Natural killer cell (primary cell): ENCODE measurements at regions not wholly inside any gene's neighbourhood (a gene's known extent, or its start where the extent isn't known, plus 50 kb on each side); places are given as distances from the start of the nearest gene placed in this dataset.

Experiments used
- ATAC-seq, 3 donors: fragments of 150-1000 bp in 2 of 3; fragments of 200-7000 bp in 1 of 3; cut with Tn5 transposase; 1 replicate in 1 of 3; 2 replicates in 2 of 3; pipeline ENCODE4 v1.10.0; 2021; ENCODE audit warnings: mild to moderate bottlenecking in 2 of 3, moderate library complexity in 2 of 3
- DNase-seq, 2 donors: peaks; one replicate each; pipeline versions ENCODE4 v3.0.0 to v3.0.0-alpha.2; 2013 to 2021; ENCODE audit warnings: mixed read lengths in 1 of 2
- H3K27ac ChIP-seq: one replicate; pipeline ENCODE4 v1.5.1; 2013; ENCODE audit warnings: mild to moderate bottlenecking, low read length
- H3K27me3 ChIP-seq: one replicate; pipeline ENCODE4 v1.6.1; 2013; ENCODE audit warnings: low read length; ENCODE audit not compliant: control insufficient read depth, insufficient read depth
- H3K36me3 ChIP-seq: one replicate; pipeline ENCODE4 v1.6.1; 2013; ENCODE audit warnings: low read length; ENCODE audit not compliant: control insufficient read depth, insufficient read depth
- H3K4me1 ChIP-seq: one replicate; pipeline ENCODE4 v1.6.1; 2013; ENCODE audit warnings: low read length; ENCODE audit not compliant: control insufficient read depth, insufficient read depth
- H3K4me3 ChIP-seq: one replicate; pipeline ENCODE4 v1.5.1; 2013; ENCODE audit warnings: low read length
- H3K9me3 ChIP-seq: one replicate; pipeline ENCODE4 v1.6.1; 2013; ENCODE audit warnings: low read length; ENCODE audit not compliant: control insufficient read depth, insufficient read depth
- H3K27ac Mint-ChIP-seq, 2 donors: one replicate each; pipeline ENCODE4 v1.8.0; 2022; ENCODE audit warnings: mild to moderate bottlenecking in 2 of 2, mixed read lengths in 2 of 2, moderate library complexity in 1 of 2
- H3K27me3 Mint-ChIP-seq, 2 donors: one replicate each; pipeline ENCODE4 v1.8.0; 2022; ENCODE audit warnings: low read depth in 2 of 2, mixed read lengths in 2 of 2
- H3K36me3 Mint-ChIP-seq: one replicate; pipeline ENCODE4 v1.8.0; 2022; ENCODE audit warnings: mixed read lengths
- H3K4me1 Mint-ChIP-seq, 2 donors: one replicate each; pipeline ENCODE4 v1.8.0; 2022; ENCODE audit warnings: mixed read lengths in 2 of 2
- H3K4me3 Mint-ChIP-seq: one replicate; pipeline ENCODE4 v1.8.0; 2022; ENCODE audit warnings: mild to moderate bottlenecking, moderate library complexity, mixed read lengths
- H3K9me3 Mint-ChIP-seq, 2 donors: one replicate each; pipeline ENCODE4 v1.8.0; 2022; ENCODE audit warnings: mixed read lengths in 2 of 2
- CTCF ChIP-seq: fragments of 200-600 bp; IDR thresholded peaks from one replicate; pipeline ENCODE4 v1.8.0; 2022; ENCODE audit warnings: antibody characterized with exemption
- WGBS: methylation state at CpG from one replicate; pipeline ENCODE4 v1.1.7; 2013; ENCODE audit warnings: missing lambda C conversion rate; ENCODE audit not compliant: insufficient coverage; 5-methylcytosine and 5-hydroxymethylcytosine counted together
- intact Hi-C: fragments of 100-400 bp; cut with micrococcal nuclease; formaldehyde crosslinking; loops from one replicate; pipeline ENCODE4 v1.14.2; 2022

GRCh38 chr7:81285142-81285871, 366.5 kb upstream of the SEMA3C start:
- Histone ChIP-seq H3K9me3 (peaks cover 2% of the 10 kb centered on the region), H3K36me3 (no peaks in the 10 kb centered on the region), H3K4me1 (no peaks in the 10 kb centered on the region), H3K4me3 (no peak overlapping the region), H3K27ac (no peak overlapping the region), H3K27me3 (no peaks in the 10 kb centered on the region)
- no peak overlapping the region for H3K27ac Mint-ChIP-seq
- H3K36me3 Mint-ChIP-seq: no peaks in the 10 kb centered on the region
- no peak for DNase-seq
- no peak for ATAC-seq
- H3K4me1 Mint-ChIP-seq: no peaks in the 10 kb centered on the region
- WGBS: 78% methylated on average over 1 of the region's 4 CpGs
- H3K9me3 Mint-ChIP-seq: peaks cover 8 to 12% of the 10 kb centered on the region in 2 donors
- intact Hi-C loops: no loop called here
- H3K27me3 Mint-ChIP-seq: no peaks in the 10 kb centered on the region
- no peak for TF ChIP-seq CTCF
- H3K4me3 Mint-ChIP-seq: no peak overlapping the region

GRCh38 chr7:81284576-81284975, 365.7 kb upstream of the SEMA3C start:
- peaks cover 4% of the 10 kb centered on the region for H3K9me3 ChIP-seq
- no peaks in the 10 kb centered on the region for H3K36me3 ChIP-seq
- H3K27ac ChIP-seq: no peak overlapping the region
- no peak overlapping the region for H3K4me3 ChIP-seq
- no peak overlapping the region for H3K27ac Mint-ChIP-seq
- intact Hi-C loops: no loop called here
- no peaks in the 10 kb centered on the region for H3K27me3 ChIP-seq
- no peak overlapping the region for H3K4me3 Mint-ChIP-seq
- no peaks in the 10 kb centered on the region for H3K36me3 Mint-ChIP-seq
- no peak for TF ChIP-seq CTCF
- H3K4me1 ChIP-seq: no peaks in the 10 kb centered on the region
- no peak for DNase-seq
- H3K4me1 Mint-ChIP-seq: no peaks in the 10 kb centered on the region
- no peaks in the 10 kb centered on the region for H3K27me3 Mint-ChIP-seq
- WGBS: 88% methylated on average over 1 of the region's 1 CpG
- no peak for ATAC-seq
- H3K9me3 Mint-ChIP-seq: peaks cover 8 to 13% of the 10 kb centered on the region in 2 donors

DNA sequence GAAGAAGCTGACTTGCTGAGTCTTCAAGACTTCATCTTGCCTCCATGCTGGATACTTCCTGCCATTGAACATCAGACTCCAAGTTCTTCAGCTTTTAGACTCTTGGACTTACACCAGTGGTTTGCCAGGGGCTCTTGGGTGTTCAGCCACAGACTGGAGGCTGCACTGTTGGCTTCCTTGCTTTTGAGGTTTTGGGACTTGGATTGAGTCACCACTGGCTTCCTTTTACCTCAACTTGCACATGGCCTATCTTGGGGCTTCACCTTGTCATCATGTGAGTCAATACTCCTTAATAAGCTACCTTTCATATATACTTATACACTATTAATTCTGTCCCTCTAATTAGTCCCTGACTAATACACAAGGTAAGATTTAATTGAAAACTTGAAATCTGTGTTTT, 361.7 kb upstream of the SEMA3C start:
- intact Hi-C loops: no loop called here
- Histone ChIP-seq H3K36me3 (no peaks in the 10 kb centered on the region), H3K4me1 (no peaks in the 10 kb centered on the region), H3K4me3 (no peak overlapping the region), H3K27me3 (no peaks in the 10 kb centered on the region), H3K9me3 (peaks cover 4% of the 10 kb centered on the region), H3K27ac (no peak overlapping the region)
- Mint-ChIP-seq H3K4me3 (no peak overlapping the region), H3K36me3 (no peaks in the 10 kb centered on the region), H3K4me1 (no peaks in the 10 kb centered on the region), H3K27me3 (no peaks in the 10 kb centered on the region), H3K9me3 (peaks cover 10 to 17% of the 10 kb centered on the region in 2 donors), H3K27ac (no peak overlapping the region)
- no peak for ATAC-seq
- no peak for DNase-seq
- TF ChIP-seq CTCF: no peak

DNA sequence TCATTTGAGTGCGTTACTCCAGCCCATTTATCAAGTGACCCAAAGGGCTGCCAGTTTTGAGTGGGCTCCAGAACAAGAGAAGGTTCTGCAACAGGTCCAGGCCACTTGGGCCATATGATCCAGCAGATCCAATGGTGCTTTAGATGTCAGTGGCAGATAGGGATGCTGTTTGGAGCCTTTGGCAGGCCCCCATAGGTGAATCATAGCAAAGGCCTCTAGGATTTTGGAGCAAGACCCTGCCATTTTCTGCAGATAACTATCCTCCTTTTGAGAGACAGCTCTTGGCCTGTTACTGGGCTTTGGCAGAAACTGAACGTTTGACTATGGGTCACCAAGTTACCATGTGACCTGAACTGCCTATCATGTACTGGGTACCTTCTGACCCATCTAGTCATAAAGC, 358.8 kb upstream of the SEMA3C start:
- Mint-ChIP-seq H3K36me3 (no peaks in the 10 kb centered on the region), H3K27me3 (no peaks in the 10 kb centered on the region), H3K4me1 (no peaks in the 10 kb centered on the region), H3K4me3 (no peak overlapping the region), H3K9me3 (peaks cover 10 to 18% of the 10 kb centered on the region in 2 donors), H3K27ac (no peak overlapping the region)
- Histone ChIP-seq H3K36me3 (no peaks in the 10 kb centered on the region), H3K4me1 (no peaks in the 10 kb centered on the region), H3K9me3 (peaks cover 8% of the 10 kb centered on the region), H3K27me3 (no peaks in the 10 kb centered on the region), H3K4me3 (no peak overlapping the region), H3K27ac (no peak overlapping the region)
- TF ChIP-seq CTCF: no peak
- no peak for ATAC-seq
- no peak for DNase-seq
- 75% methylated on average over 2 of the region's 2 CpGs for WGBS
- intact Hi-C loops: no loop called here
